ENCODE measurements at regions not wholly inside any gene's neighbourhood (a gene's known extent, or its start where the extent isn't known, plus 50 kb on each side); places are given as distances from the start of the nearest gene placed in this dataset.
"Not testable (repeated sequence)": the region's sequence is repeated elsewhere in the genome, so short reads cannot be mapped to it uniquely, and the experiment has no call there.

- not testable (repeated sequence) for H3K9me3 Mint-ChIP-seq (ENCODE audit: unreplicated experiment); H3K36me3 Mint-ChIP-seq (ENCODE audit: unreplicated experiment); H3K4me3 Mint-ChIP-seq (ENCODE audit: unreplicated experiment); H3K27ac Mint-ChIP-seq (ENCODE audit: unreplicated experiment); H3K27me3 Mint-ChIP-seq (ENCODE audit: unreplicated experiment); DNase-seq (ENCODE audit: extremely low spot score, unreplicated experiment); H3K4me1 Mint-ChIP-seq (ENCODE audit: unreplicated experiment)
Measured at GRCh38 chr14:19127664-19128435, 160.6 kb downstream of the POTEM start.

- not testable (repeated sequence) for H3K27me3 Mint-ChIP-seq (ENCODE audit: unreplicated experiment); H3K4me1 Mint-ChIP-seq (ENCODE audit: unreplicated experiment)
Measured at GRCh38 chr14:19131553-19131952, 164.3 kb downstream of the POTEM start.

GRCh38 chr14:19132013-19132835 is 165.0 kb downstream of the POTEM start:
- not testable (repeated sequence) for H3K36me3 Mint-ChIP-seq (ENCODE audit: unreplicated experiment); H3K4me1 Mint-ChIP-seq (ENCODE audit: unreplicated experiment); H3K9me3 Mint-ChIP-seq (ENCODE audit: unreplicated experiment); H3K27me3 Mint-ChIP-seq (ENCODE audit: unreplicated experiment); H3K4me3 Mint-ChIP-seq (ENCODE audit: unreplicated experiment); H3K27ac Mint-ChIP-seq (ENCODE audit: unreplicated experiment)
- peak; percentile 75 for DNase-seq (ENCODE audit: extremely low spot score, unreplicated experiment)

More at GRCh38 chr14:19131553-19131952, 164.3 kb downstream of the POTEM start:
- not testable (repeated sequence) for H3K36me3 Mint-ChIP-seq (ENCODE audit: unreplicated experiment); H3K27ac Mint-ChIP-seq (ENCODE audit: unreplicated experiment); H3K9me3 Mint-ChIP-seq (ENCODE audit: unreplicated experiment); H3K4me3 Mint-ChIP-seq (ENCODE audit: unreplicated experiment); DNase-seq (ENCODE audit: extremely low spot score, unreplicated experiment)

GRCh38 chr14:19132836-19133120 is 165.5 kb downstream of the POTEM start:
- H3K36me3 Mint-ChIP-seq (ENCODE audit: unreplicated experiment); H3K27me3 Mint-ChIP-seq (ENCODE audit: unreplicated experiment); H3K4me3 Mint-ChIP-seq (ENCODE audit: unreplicated experiment); DNase-seq (ENCODE audit: extremely low spot score, unreplicated experiment); H3K27ac Mint-ChIP-seq (ENCODE audit: unreplicated experiment); H3K9me3 Mint-ChIP-seq (ENCODE audit: unreplicated experiment); H3K4me1 Mint-ChIP-seq (ENCODE audit: unreplicated experiment): not testable (repeated sequence)

GRCh38 chr14:19157106-19157709 is 190.0 kb downstream of the POTEM start:
- H3K9me3 Mint-ChIP-seq (ENCODE audit: unreplicated experiment); H3K4me1 Mint-ChIP-seq (ENCODE audit: unreplicated experiment); H3K27ac Mint-ChIP-seq (ENCODE audit: unreplicated experiment); H3K4me3 Mint-ChIP-seq (ENCODE audit: unreplicated experiment); H3K27me3 Mint-ChIP-seq (ENCODE audit: unreplicated experiment); H3K36me3 Mint-ChIP-seq (ENCODE audit: unreplicated experiment): not testable (repeated sequence)
- peak; percentile 84 for DNase-seq (ENCODE audit: extremely low spot score, unreplicated experiment)

GRCh38 chr14:19158012-19158411 is 190.8 kb downstream of the POTEM start:
- not testable (repeated sequence) for H3K36me3 Mint-ChIP-seq (ENCODE audit: unreplicated experiment); H3K4me1 Mint-ChIP-seq (ENCODE audit: unreplicated experiment); H3K27ac Mint-ChIP-seq (ENCODE audit: unreplicated experiment); H3K27me3 Mint-ChIP-seq (ENCODE audit: unreplicated experiment); H3K9me3 Mint-ChIP-seq (ENCODE audit: unreplicated experiment); H3K4me3 Mint-ChIP-seq (ENCODE audit: unreplicated experiment)
- DNase-seq (ENCODE audit: extremely low spot score, unreplicated experiment), result peak; percentile 84

GRCh38 chr14:19158588-19158987 is 191.4 kb downstream of the POTEM start:
- not testable (repeated sequence) for H3K9me3 Mint-ChIP-seq (ENCODE audit: unreplicated experiment); H3K27ac Mint-ChIP-seq (ENCODE audit: unreplicated experiment); H3K27me3 Mint-ChIP-seq (ENCODE audit: unreplicated experiment); H3K4me1 Mint-ChIP-seq (ENCODE audit: unreplicated experiment); H3K4me3 Mint-ChIP-seq (ENCODE audit: unreplicated experiment); H3K36me3 Mint-ChIP-seq (ENCODE audit: unreplicated experiment)
- peak; percentile 74 for DNase-seq (ENCODE audit: extremely low spot score, unreplicated experiment)

GRCh38 chr14:19159003-19159625 is 191.9 kb downstream of the POTEM start:
- not testable (repeated sequence) for H3K27ac Mint-ChIP-seq (ENCODE audit: unreplicated experiment); H3K4me3 Mint-ChIP-seq (ENCODE audit: unreplicated experiment); H3K4me1 Mint-ChIP-seq (ENCODE audit: unreplicated experiment); H3K27me3 Mint-ChIP-seq (ENCODE audit: unreplicated experiment); H3K36me3 Mint-ChIP-seq (ENCODE audit: unreplicated experiment); H3K9me3 Mint-ChIP-seq (ENCODE audit: unreplicated experiment)
- peak; percentile 42 for DNase-seq (ENCODE audit: extremely low spot score, unreplicated experiment)

GRCh38 chr14:19160379-19160778 is 193.1 kb downstream of the POTEM start:
- H3K4me3 Mint-ChIP-seq (ENCODE audit: unreplicated experiment); H3K9me3 Mint-ChIP-seq (ENCODE audit: unreplicated experiment); H3K27ac Mint-ChIP-seq (ENCODE audit: unreplicated experiment); H3K36me3 Mint-ChIP-seq (ENCODE audit: unreplicated experiment); H3K27me3 Mint-ChIP-seq (ENCODE audit: unreplicated experiment); H3K4me1 Mint-ChIP-seq (ENCODE audit: unreplicated experiment): not testable (repeated sequence)
- peak; percentile 85 for DNase-seq (ENCODE audit: extremely low spot score, unreplicated experiment)

GRCh38 chr14:19161251-19162033 is 194.2 kb downstream of the POTEM start:
- not testable (repeated sequence) for H3K9me3 Mint-ChIP-seq (ENCODE audit: unreplicated experiment); H3K27me3 Mint-ChIP-seq (ENCODE audit: unreplicated experiment); H3K4me1 Mint-ChIP-seq (ENCODE audit: unreplicated experiment); H3K36me3 Mint-ChIP-seq (ENCODE audit: unreplicated experiment); H3K27ac Mint-ChIP-seq (ENCODE audit: unreplicated experiment); H3K4me3 Mint-ChIP-seq (ENCODE audit: unreplicated experiment)
- DNase-seq (ENCODE audit: extremely low spot score, unreplicated experiment), result peak; percentile 89

GRCh38 chr14:19162034-19162706 is 194.9 kb downstream of the POTEM start:
- H3K27me3 Mint-ChIP-seq (ENCODE audit: unreplicated experiment); H3K4me1 Mint-ChIP-seq (ENCODE audit: unreplicated experiment); H3K4me3 Mint-ChIP-seq (ENCODE audit: unreplicated experiment); H3K9me3 Mint-ChIP-seq (ENCODE audit: unreplicated experiment); H3K36me3 Mint-ChIP-seq (ENCODE audit: unreplicated experiment); H3K27ac Mint-ChIP-seq (ENCODE audit: unreplicated experiment): not testable (repeated sequence)
- DNase-seq (ENCODE audit: extremely low spot score, unreplicated experiment), result peak; percentile 85

All from osteocyte (in vitro differentiated cells).